ENCODE measurements at regions not wholly inside any gene's neighbourhood (a gene's known extent, or its start where the extent isn't known, plus 50 kb on each side); places are given as distances from the start of the nearest gene placed in this dataset.
A peak's percentile ranks its signal among the peaks of the same experiment; 100 is the strongest.

GRCh38 chr9:25284365-25284764 lies 393.9 kb downstream of the TUSC1 start:
- intact Hi-C loops (cut with DNase I), result no loop called here

GRCh38 chr9:25282946-25283345 lies 395.3 kb downstream of the TUSC1 start:
- Histone ChIP-seq H3K36me3 (replicated peaks in 1 of 2) (no peaks in the 10 kb centered on the region), H3K4me3 (no peak overlapping the region), H3K27me3 (no peaks in the 10 kb centered on the region), H3K4me1 (replicated peaks in 1 of 2) (no peaks in the 10 kb centered on the region), H3K27ac (no peak overlapping the region), H3K9me3 (replicated peaks in 1 of 3) (no peaks in the 10 kb centered on the region)
- TF ChIP-seq CTCF (IDR thresholded peaks at IDR 0.05) (no peak), POLR2A (IDR thresholded peaks at IDR 0.05) (no peak)
- WGBS, 4 donors, result 83 to 91% (median 88%) methylated on average over 1 of the region's 1 CpG
- no peak for DNase-seq
- intact Hi-C loops (cut with DNase I), result no loop called here

More at GRCh38 chr9:25284365-25284764, 393.9 kb downstream of the TUSC1 start:
- no peak for TF ChIP-seq POLR2A (IDR thresholded peaks at IDR 0.05)
- no peak for TF ChIP-seq CTCF (IDR thresholded peaks at IDR 0.05)
- Histone ChIP-seq H3K9me3 (replicated peaks in 1 of 3) (no peaks in the 10 kb centered on the region), H3K27me3 (no peaks in the 10 kb centered on the region), H3K27ac (no peak overlapping the region), H3K4me3 (no peak overlapping the region), H3K4me1 (replicated peaks in 1 of 2) (no peaks in the 10 kb centered on the region), H3K36me3 (replicated peaks in 1 of 2) (no peaks in the 10 kb centered on the region)
- no peak for DNase-seq
- WGBS, 4 donors, result 37 to 48% (median 40%) methylated on average over 1 of the region's 1 CpG

- Histone ChIP-seq H3K27ac (no peak overlapping the region), H3K36me3 (replicated peaks in 1 of 2) (no peaks in the 10 kb centered on the region), H3K27me3 (no peaks in the 10 kb centered on the region), H3K4me3 (no peak overlapping the region), H3K4me1 (replicated peaks in 1 of 2) (no peaks in the 10 kb centered on the region), H3K9me3 (replicated peaks in 1 of 3) (no peaks in the 10 kb centered on the region)
- no peak for TF ChIP-seq POLR2A (IDR thresholded peaks at IDR 0.05)
- peak in 3 of 6 experiments; percentile 6 to 25 (median 14) for TF ChIP-seq CTCF (IDR thresholded peaks at IDR 0.05)
- no peak for DNase-seq
- 81 to 86% (median 82%) methylated on average over 4 of the region's 4 CpGs for WGBS, 4 donors
- intact Hi-C loops (cut with DNase I), result no loop called here
Observed at GRCh38 chr9:25261445-25261844, 416.8 kb downstream of the TUSC1 start.

- Histone ChIP-seq H3K9me3 (replicated peaks in 1 of 3) (no peaks in the 10 kb centered on the region), H3K36me3 (replicated peaks in 1 of 2) (no peaks in the 10 kb centered on the region), H3K4me3 (no peak overlapping the region), H3K4me1 (replicated peaks in 1 of 2) (no peaks in the 10 kb centered on the region), H3K27ac (no peak overlapping the region), H3K27me3 (no peaks in the 10 kb centered on the region)
- no peak for TF ChIP-seq POLR2A (IDR thresholded peaks at IDR 0.05)
- no peak for TF ChIP-seq CTCF (IDR thresholded peaks at IDR 0.05)
- intact Hi-C loops (cut with DNase I), result no loop called here
- DNase-seq, result no peak
- WGBS, 4 donors, result 52 to 89% (median 85%) methylated on average over 1 of the region's 1 CpG
Observed at GRCh38 chr9:25260046-25260445, 418.2 kb downstream of the TUSC1 start.
